ENCODE measurements at regions not wholly inside any gene's neighbourhood (a gene's known extent, or its start where the extent isn't known, plus 50 kb on each side); places are given as distances from the start of the nearest gene placed in this dataset.

- TF ChIP-seq CTCF (IDR thresholded peaks at IDR 0.05; ENCODE audit: low read depth, low read length, poor library complexity, severe bottlenecking) = no peak
- TF ChIP-seq EZH2phosphoT487 (IDR thresholded peaks at IDR 0.05; ENCODE audit: borderline replicate concordance, low read length) = no peak
These were observed 179.2 kb upstream of the MBNL1 start for GRCh38 chr3:152089528-152089927.
